SU-DHL-6 (cell line): ENCODE measurements at regions not wholly inside any gene's neighbourhood (a gene's known extent, or its start where the extent isn't known, plus 50 kb on each side); places are given as distances from the start of the nearest gene placed in this dataset.

Source experiments
- H2AFZ ChIP-seq: fragments of 200-600 bp; sonication (generic); 2 replicates; pipeline ENCODE4 v1.6.1; 2014; ENCODE audit warnings: low read depth, mild to moderate bottlenecking, moderate library complexity, mixed read lengths, antibody characterized with exemption, low read length; ENCODE audit not compliant: severe bottlenecking
- H3F3A ChIP-seq: fragments of 200-600 bp; shearing (Covaris generic); 2 replicates; pipeline ENCODE4 v1.6.0; 2016; ENCODE audit warnings: antibody characterized with exemption, mild to moderate bottlenecking; ENCODE audit not compliant: insufficient read depth
- H3K27ac ChIP-seq: fragments of 200-600 bp; sonication (generic); 2 replicates; pipeline ENCODE4 v1.5.1; 2016; ENCODE audit warnings: low read depth, mild to moderate bottlenecking, low read length, moderate library complexity, mixed read lengths
- H3K27me3 ChIP-seq: fragments of 200-600 bp; sonication (generic), shearing (Covaris generic); 2 replicates; pipeline ENCODE4 v1.6.0; 2014; ENCODE audit warnings: mild to moderate bottlenecking, low read length
- H3K36me3 ChIP-seq: fragments of 200-600 bp; sonication (generic); 2 replicates; pipeline ENCODE4 v1.6.1; 2014; ENCODE audit warnings: mild to moderate bottlenecking, low read length, mixed read lengths
- H3K4me2 ChIP-seq: fragments of 300-600, 200-600 bp; shearing (Covaris generic), sonication (generic); 2 replicates; pipeline ENCODE4 v1.6.0; 2014; ENCODE audit warnings: low read length, low read depth, mild to moderate bottlenecking; ENCODE audit not compliant: poor library complexity, severe bottlenecking
- H3K4me3 ChIP-seq: fragments of 200-600 bp; sonication (generic); 2 replicates; pipeline ENCODE4 v1.5.1; 2014; ENCODE audit warnings: antibody characterized with exemption, low read length, mild to moderate bottlenecking, mixed read lengths; ENCODE audit not compliant: insufficient read depth, poor library complexity, severe bottlenecking
- H3K79me2 ChIP-seq: fragments of 200-600 bp; sonication (generic); 2 replicates; pipeline ENCODE4 v1.6.1; 2014; ENCODE audit warnings: mild to moderate bottlenecking, low read length, moderate library complexity; ENCODE audit not compliant: insufficient read depth
- H3K9ac ChIP-seq: fragments of 200-600 bp; sonication (generic); 2 replicates; pipeline ENCODE4 v1.7.0; 2014; ENCODE audit warnings: mild to moderate bottlenecking, low read length
- H3K9me2 ChIP-seq: fragments of 200-600 bp; sonication (generic); replicated peaks from 2 replicates; pipeline ENCODE4 v1.6.1; 2014; ENCODE audit warnings: low read length; ENCODE audit not compliant: insufficient read depth
- H3K9me3 ChIP-seq: fragments of 200-600 bp; sonication (generic); 2 replicates; pipeline ENCODE4 v1.6.1; 2014; ENCODE audit warnings: low read length, mixed read lengths; ENCODE audit not compliant: insufficient read depth
- H4K20me1 ChIP-seq: fragments of 200-600 bp; sonication (generic); 2 replicates; pipeline ENCODE4 v1.6.1; 2014; ENCODE audit warnings: low read depth, mild to moderate bottlenecking, antibody characterized with exemption, low read length, moderate library complexity, mixed read lengths
- CTCF ChIP-seq: fragments of 200-600 bp; sonication (generic); IDR thresholded peaks from one replicate; pipeline ENCODE4 v1.5.1; 2017; ENCODE audit warnings: antibody characterized with exemption, mild to moderate bottlenecking, low read length, moderate library complexity; ENCODE audit not compliant: insufficient read depth, poor library complexity, severe bottlenecking
- EZH2phosphoT487 ChIP-seq: fragments of 200-600 bp; sonication (generic), shearing (Covaris generic); conservative IDR thresholded peaks from 2 replicates; pipeline ENCODE4 v1.6.1; 2018; ENCODE audit warnings: mild to moderate bottlenecking, antibody characterized with exemption, low read length, moderate library complexity, mixed read lengths

- no peaks in the 10 kb centered on the region for H3K27me3 ChIP-seq
- no peak overlapping the region for H3K9ac ChIP-seq
- H3K27ac ChIP-seq: no peak overlapping the region
- H3K4me2 ChIP-seq: no peak overlapping the region
- H3K9me2 ChIP-seq: no peaks in the 10 kb centered on the region
- TF ChIP-seq CTCF: no peak
- TF ChIP-seq EZH2phosphoT487: no peak
- no peak overlapping the region for H3K4me3 ChIP-seq
- no peaks in the 10 kb centered on the region for H3F3A ChIP-seq
- H3K9me3 ChIP-seq: no peaks in the 10 kb centered on the region
- H2AFZ ChIP-seq: no peak overlapping the region
- H4K20me1 ChIP-seq: no peaks in the 10 kb centered on the region
- H3K36me3 ChIP-seq: no peaks in the 10 kb centered on the region
- H3K79me2 ChIP-seq: no peaks in the 10 kb centered on the region
Observed at GRCh38 chr5:103674739-103675138, 112.2 kb upstream of the NUDT12 start.

GRCh38 chr5:103674251-103674650 lies 111.7 kb upstream of the NUDT12 start:
- TF ChIP-seq CTCF: no peak
- no peak for TF ChIP-seq EZH2phosphoT487

GRCh38 chr5:103669615-103670014 lies 107.0 kb upstream of the NUDT12 start:
- no peaks in the 10 kb centered on the region for H3K79me2 ChIP-seq
- no peak overlapping the region for H3K9ac ChIP-seq
- TF ChIP-seq CTCF: no peak
- TF ChIP-seq EZH2phosphoT487: no peak
- no peak overlapping the region for H2AFZ ChIP-seq
- no peaks in the 10 kb centered on the region for H3K9me2 ChIP-seq
- no peak overlapping the region for H3K4me2 ChIP-seq
- H3K36me3 ChIP-seq: no peaks in the 10 kb centered on the region
- H3K27me3 ChIP-seq: no peaks in the 10 kb centered on the region
- H3K9me3 ChIP-seq: no peaks in the 10 kb centered on the region
- no peak overlapping the region for H3K27ac ChIP-seq
- H4K20me1 ChIP-seq: no peaks in the 10 kb centered on the region
- H3F3A ChIP-seq: no peaks in the 10 kb centered on the region
- no peak overlapping the region for H3K4me3 ChIP-seq

More at GRCh38 chr5:103674251-103674650, 111.7 kb upstream of the NUDT12 start:
- H3K9me2 ChIP-seq: no peaks in the 10 kb centered on the region
- no peak overlapping the region for H3K27ac ChIP-seq
- H2AFZ ChIP-seq: no peak overlapping the region
- H3K4me2 ChIP-seq: no peak overlapping the region
- no peaks in the 10 kb centered on the region for H3K27me3 ChIP-seq
- H3K36me3 ChIP-seq: no peaks in the 10 kb centered on the region
- no peaks in the 10 kb centered on the region for H3K9me3 ChIP-seq
- no peak overlapping the region for H3K9ac ChIP-seq
- H3K4me3 ChIP-seq: no peak overlapping the region
- no peaks in the 10 kb centered on the region for H3F3A ChIP-seq
- no peaks in the 10 kb centered on the region for H3K79me2 ChIP-seq
- no peaks in the 10 kb centered on the region for H4K20me1 ChIP-seq
